IMR-90 (cell line): ENCODE measurements at regions not wholly inside any gene's neighbourhood (a gene's known extent, or its start where the extent isn't known, plus 50 kb on each side); places are given as distances from the start of the nearest gene placed in this dataset.

Experiments
- ATAC-seq: fragments of 200-7000 bp; cut with Tn5 transposase; 2 replicates; pipeline ENCODE4 v1.9.1; 2020; ENCODE audit warnings: low read depth, mild to moderate bottlenecking, moderate library complexity
- BruUV-seq: library from RNA; stranded (reverse); fragments of 400-500 nt; replicated peaks from 2 replicates; lab custom pipeline; 2021; lab: Mats Ljungman, UMichigan
- CTCF ChIA-PET: fragments of 300-600 bp; formaldehyde crosslinking; extraction: SDS; loops from one replicate; lab custom pipeline; 2021; ENCODE audit warnings: antibody characterized with exemption; lab: Yijun Ruan, JAX
- POLR2A ChIA-PET: fragments of 300-600 bp; sonication (Branson Sonifier 250); formaldehyde crosslinking; loops from one replicate; lab custom pipeline; 2022; ENCODE audit warnings: antibody characterized with exemption; ENCODE audit not compliant: unreplicated experiment; lab: Charles Lee
- DNase-seq: peaks from one replicate; pipeline ENCODE4 v3.0.0; 2013
- H2AFZ ChIP-seq: replicated peaks from 2 replicates; pipeline ENCODE3; 2013; ENCODE audit warnings: low read length, mild to moderate bottlenecking; ENCODE audit not compliant: poor library complexity
- H2AK5ac ChIP-seq: 2 replicates; pipeline ENCODE4 v1.6.1; 2013; ENCODE audit warnings: low read depth, low read length, inconsistent platforms
- H2AK9ac ChIP-seq: replicated peaks from 2 replicates; pipeline ENCODE3; 2013; ENCODE audit warnings: mild to moderate bottlenecking, low read depth, low read length, moderate library complexity; ENCODE audit not compliant: poor library complexity
- H2BK120ac ChIP-seq: 2 replicates; pipeline ENCODE4 v1.6.1; 2013; ENCODE audit warnings: low read depth, low read length, inconsistent platforms
- H2BK15ac ChIP-seq: 3 replicates; pipeline ENCODE4 v1.6.1; 2013; ENCODE audit warnings: low read depth, low read length, inconsistent platforms
- H2BK20ac ChIP-seq: 2 replicates; pipeline ENCODE4 v1.6.1; 2013; ENCODE audit warnings: low read depth, mild to moderate bottlenecking, inconsistent platforms, low read length, moderate library complexity
- H2BK5ac ChIP-seq: 2 replicates; pipeline ENCODE4 v1.6.1; 2013; ENCODE audit warnings: mild to moderate bottlenecking, low read depth, low read length, inconsistent platforms; ENCODE audit not compliant: poor library complexity, severe bottlenecking
- H3K14ac ChIP-seq: replicated peaks from 2 replicates; pipeline ENCODE4 v1.6.1; 2013; ENCODE audit warnings: low read depth, low read length, inconsistent platforms
- H3K18ac ChIP-seq: 2 replicates; pipeline ENCODE4 v1.6.1; 2013; ENCODE audit warnings: low read depth, low read length, control low read depth
- H3K23ac ChIP-seq: 2 replicates; pipeline ENCODE4 v1.6.1; 2013; ENCODE audit warnings: low read depth, low read length, inconsistent platforms
- H3K27ac ChIP-seq: 2 replicates; pipeline ENCODE4 v1.5.1; 2013; ENCODE audit warnings: mild to moderate bottlenecking, control low read depth, low read length; ENCODE audit not compliant: insufficient read depth
- H3K27me3 ChIP-seq: 2 replicates; pipeline ENCODE4 v1.6.1; 2013; ENCODE audit warnings: low read length; ENCODE audit not compliant: control insufficient read depth, insufficient read depth
- H3K36me3 ChIP-seq: 2 replicates; pipeline ENCODE4 v1.6.1; 2013; ENCODE audit warnings: low read length, mixed read lengths; ENCODE audit not compliant: control insufficient read depth, insufficient read depth
- H3K4ac ChIP-seq: 2 replicates; pipeline ENCODE4 v1.6.1; 2013; ENCODE audit warnings: low read depth, low read length, inconsistent platforms
- H3K4me1 ChIP-seq: 2 replicates; pipeline ENCODE4 v1.6.1; 2013; ENCODE audit warnings: low read length, mixed read lengths; ENCODE audit not compliant: control insufficient read depth, insufficient read depth
- H3K4me2 ChIP-seq: 2 replicates; pipeline ENCODE4 v1.6.1; 2013; ENCODE audit warnings: low read depth, mild to moderate bottlenecking, control low read depth, low read length, moderate library complexity
- H3K4me3 ChIP-seq: 2 replicates; pipeline ENCODE4 v1.5.1; 2013; ENCODE audit warnings: low read depth, mild to moderate bottlenecking, control low read depth, low read length, moderate library complexity; ENCODE audit not compliant: insufficient read depth
- H3K56ac ChIP-seq: 2 replicates; pipeline ENCODE4 v1.6.1; 2013; ENCODE audit warnings: low read length, inconsistent platforms; ENCODE audit not compliant: insufficient read depth; ENCODE audit errors: extremely low read depth
- H3K79me1 ChIP-seq, 2 experiments: 2 replicates each; pipeline ENCODE4 v1.6.1; 2013; ENCODE audit warnings: low read length in 2 of 2, inconsistent platforms in 1 of 2, low read depth in 1 of 2
- H3K9ac ChIP-seq: 2 replicates; pipeline ENCODE4 v1.6.1; 2013; ENCODE audit warnings: low read depth, low read length, control low read depth
- H3K9me1 ChIP-seq: 2 replicates; pipeline ENCODE4 v1.6.1; 2013; ENCODE audit warnings: low read length, inconsistent platforms; ENCODE audit not compliant: insufficient read depth
- H3K9me3 ChIP-seq: 2 replicates; pipeline ENCODE4 v1.6.1; 2013; ENCODE audit warnings: low read length; ENCODE audit not compliant: control insufficient read depth, insufficient read depth
- H4K20me1 ChIP-seq: 2 replicates; pipeline ENCODE4 v1.6.1; 2013; ENCODE audit warnings: low read length, inconsistent platforms; ENCODE audit not compliant: insufficient read depth
- H4K5ac ChIP-seq: 2 replicates; pipeline ENCODE4 v1.6.1; 2013; ENCODE audit warnings: mild to moderate bottlenecking, low read depth, low read length, control low read depth
- H4K8ac ChIP-seq, 2 experiments: 2 replicates each; pipeline ENCODE4 v1.6.1; 2013; ENCODE audit warnings: low read depth in 2 of 2, low read length in 2 of 2, control low read depth in 1 of 2, inconsistent platforms in 1 of 2
- H4K91ac ChIP-seq: 2 replicates; pipeline ENCODE4 v1.6.1; 2013; ENCODE audit warnings: low read depth, low read length, inconsistent platforms; ENCODE audit not compliant: insufficient read depth
- CEBPB ChIP-seq: IDR thresholded peaks from 2 replicates; pipeline ENCODE4 v1.6.1; 2012; ENCODE audit warnings: low read depth, low read length, improper control_type of control experiment
- CHD1 ChIP-seq: IDR thresholded peaks from 2 replicates; pipeline ENCODE4 v1.6.1; 2012; ENCODE audit warnings: low read depth, low read length, improper control_type of control experiment
- CTCF ChIP-seq: conservative IDR thresholded peaks from 2 replicates; pipeline ENCODE4 v1.5.1; 2012; ENCODE audit warnings: mild to moderate bottlenecking, low read depth, low read length, improper control_type of control experiment
- FOS ChIP-seq: fragments of 150-350 bp; IDR thresholded peaks from 2 replicates; pipeline ENCODE4 v1.6.1; 2016; ENCODE audit warnings: low read depth, low read length
- MAFK ChIP-seq: IDR thresholded peaks from 2 replicates; pipeline ENCODE4 v1.6.1; 2012; ENCODE audit warnings: low read depth, low read length, improper control_type of control experiment
- MAZ ChIP-seq: IDR thresholded peaks from 2 replicates; pipeline ENCODE4 v1.6.1; 2012; ENCODE audit warnings: low read depth, mild to moderate bottlenecking, low read length, improper control_type of control experiment, moderate library complexity, borderline replicate concordance
- RAD21 ChIP-seq: IDR thresholded peaks from 2 replicates; pipeline ENCODE4 v1.6.1; 2012; ENCODE audit warnings: low read length, improper control_type of control experiment
- SMC3 ChIP-seq: fragments of 150-350 bp; IDR thresholded peaks from 2 replicates; pipeline ENCODE4 v1.6.1; 2016; ENCODE audit warnings: low read depth, mild to moderate bottlenecking, antibody characterized with exemption, low read length, moderate library complexity
- WGBS, 2 experiments: methylation state at CpG; one replicate each; pipeline versions ENCODE4 v1.1.5 to v1.1.7; 2013; ENCODE audit warnings: missing lambda C conversion rate in 2 of 2; ENCODE audit not compliant: insufficient read length in 1 of 2; ENCODE audit errors: extremely low coverage in 2 of 2; 5-methylcytosine and 5-hydroxymethylcytosine counted together
- dilution Hi-C: fragments of 300-500 bp; cut with HindIII; formaldehyde crosslinking; loops from one replicate; pipeline ENCODE4 v1.14.3; 2018; ENCODE audit warnings: low sequenced_read_pairs; ENCODE audit not compliant: unreplicated experiment
- in situ Hi-C: fragments of 300-500 bp; cut with MboI; formaldehyde crosslinking; loops from 3 replicates; pipeline ENCODE4 v1.14.3; 2019; ENCODE audit warnings: low sequenced_read_pairs, inconsistent platforms, mixed read lengths
- intact Hi-C: fragments of 100-400 bp; cut with micrococcal nuclease; formaldehyde crosslinking; loops from 2 replicates; pipeline ENCODE4 v1.10.0; 2022

GRCh38 chr1:196152086-196152485 is 456.2 kb downstream of the KCNT2 start:
- no peaks in the 10 kb centered on the region for H4K20me1 ChIP-seq
- in situ Hi-C loops: no loop called here
- DNase-seq (no peak), ATAC-seq (no peak)
- BruUV-seq: no TSS peak
- no peak overlapping the region for H2BK15ac ChIP-seq
- no peaks in the 10 kb centered on the region for H3K79me1 ChIP-seq
- no peak overlapping the region for H3K56ac ChIP-seq
- H4K8ac ChIP-seq: no peak overlapping the region
- no peak overlapping the region for H3K18ac ChIP-seq
- no CpG with 5 or more reads among the region's 3 CpGs for WGBS, 2 experiments
- H2BK20ac ChIP-seq: no peak overlapping the region
- no peaks in the 10 kb centered on the region for H3K36me3 ChIP-seq
- no peak overlapping the region for H3K23ac ChIP-seq
- H3K4me3 ChIP-seq: no peak overlapping the region
- intact Hi-C loops: loop anchor here (5.0 kb wide), 1 partner anchor 500 kb away; the partner anchor contains the start of gene CFH
- no peak overlapping the region for H2AK9ac ChIP-seq
- no peak overlapping the region for H3K9ac ChIP-seq
- no peaks in the 10 kb centered on the region for H3K27me3 ChIP-seq
- no peak overlapping the region for H2BK120ac ChIP-seq
- no peak overlapping the region for H4K5ac ChIP-seq
- H2BK5ac ChIP-seq: no peak overlapping the region
- TF ChIP-seq CHD1 (no peak), MAZ (no peak), CTCF (no peak), SMC3 (no peak), RAD21 (no peak), FOS (no peak), CEBPB (no peak), MAFK (no peak)
- ChIA-PET CTCF (no interaction called here), POLR2A (no interaction called here)
- H3K9me1 ChIP-seq: no peaks in the 10 kb centered on the region
- H3K27ac ChIP-seq: no peak overlapping the region
- H2AK5ac ChIP-seq: no peak overlapping the region
- H3K4me2 ChIP-seq: no peak overlapping the region
- H2AFZ ChIP-seq: no peak overlapping the region
- no peaks in the 10 kb centered on the region for H3K4me1 ChIP-seq
- H3K14ac ChIP-seq: no peak overlapping the region
- H3K4ac ChIP-seq: no peak overlapping the region
- H4K91ac ChIP-seq: no peak overlapping the region
- dilution Hi-C loops: no loop called here
- H3K9me3 ChIP-seq: no peaks in the 10 kb centered on the region
